ENCODE measurements at regions not wholly inside any gene's neighbourhood (a gene's known extent, or its start where the extent isn't known, plus 50 kb on each side); places are given as distances from the start of the nearest gene placed in this dataset.

GRCh38 chr20:11714886-11715285, 202.8 kb upstream of the BTBD3 start:
- no peak overlapping the region for H2BK20ac ChIP-seq (ENCODE audit: low read length)
- H3K27me3 ChIP-seq (replicated peaks in 1 of 4; ENCODE audit: control insufficient read depth in 3 of 4, extremely low read depth in 1 of 4, insufficient read depth in 3 of 4, low read length in 3 of 4): no peaks in the 10 kb centered on the region
- H3K4me1 ChIP-seq (replicated peaks in 1 of 4; ENCODE audit: control insufficient read depth in 3 of 4, insufficient read depth in 4 of 4, low read length in 3 of 4): peaks cover 0 to 21% (median 9%) of the 10 kb centered on the region in 4 experiments; a peak in 4 of 7 replicates
- no peak overlapping the region for H3K18ac ChIP-seq (ENCODE audit: extremely low read depth, low read length)
- WGBS, 2 experiments (ENCODE audit: extremely low coverage in 1 of 2, insufficient coverage in 1 of 2, insufficient read length in 1 of 2, insufficient replicate concordance in 2 of 2, low coverage in 1 of 2, low lambda C conversion rate in 2 of 2, missing lambda C conversion rate in 1 of 2): 95% methylated on average over 2 of the region's 2 CpGs; no CpG with 5 or more reads in 1 of the 2 experiments
- peak in 1 of 2 experiments; percentile 23; a peak in 1 of 3 replicates for TF ChIP-seq EP300 (IDR thresholded peaks at IDR 0.05; ENCODE audit: borderline replicate concordance in 1 of 2, low read depth in 2 of 2, low read length in 2 of 2)
- no peak for TF ChIP-seq CTBP2 (IDR thresholded peaks at IDR 0.05; ENCODE audit: borderline replicate concordance, insufficient read depth, insufficient read length, low read length)
- no peak for TF ChIP-seq GTF2F1 (IDR thresholded peaks at IDR 0.05; ENCODE audit: borderline replicate concordance, low read depth, low read length)
- TF ChIP-seq BRCA1 (IDR thresholded peaks at IDR 0.05; ENCODE audit: low read depth, low read length): no peak
- no peak for TF ChIP-seq TEAD4 (IDR thresholded peaks at IDR 0.05; ENCODE audit: low read depth, low read length)
- no peak for TF ChIP-seq HDAC6 (IDR thresholded peaks at IDR 0.05; ENCODE audit: low read depth, low read length)
- no peak overlapping the region for H2BK15ac ChIP-seq (ENCODE audit: low read length)
- H4K20me1 ChIP-seq (replicated peaks in 1 of 2; ENCODE audit: control insufficient read depth in 1 of 2, insufficient read depth in 2 of 2, low read length in 2 of 2): no peaks in the 10 kb centered on the region
- no peak overlapping the region for H3K23ac ChIP-seq (ENCODE audit: insufficient read length)
- H3K4me2 ChIP-seq (ENCODE audit: insufficient read depth in 1 of 2, low read depth in 2 of 2, low read length in 2 of 2): no peak overlapping the region
- no peak overlapping the region for H3K4ac ChIP-seq (replicated peaks; ENCODE audit: insufficient read length, low read depth, low read length)
- CTCF ChIA-PET (ENCODE audit: partially characterized antibody): interaction anchor here (0.5 to 3.9 kb wide), 3 partner anchors 10 to 118 kb away, joined by 3 to 19 read pairs (median 3); no protein-coding TSS in a partner anchor
- H3K27ac ChIP-seq (ENCODE audit: low read depth, low read length): no peak overlapping the region
- no peaks in the 10 kb centered on the region for H3K9me3 ChIP-seq (ENCODE audit: insufficient read depth in 2 of 2, low read depth in 1 of 2, low read length in 1 of 2)
- H3K14ac ChIP-seq (ENCODE audit: insufficient read length): no peak overlapping the region
- no peaks in the 10 kb centered on the region for H3K36me3 ChIP-seq (ENCODE audit: control insufficient read depth in 2 of 4, insufficient read depth in 4 of 4, low read length in 3 of 4)
- H2BK5ac ChIP-seq (ENCODE audit: low read depth, low read length): no peak overlapping the region
- H3K56ac ChIP-seq (replicated peaks; ENCODE audit: insufficient read length, low read depth, low read length): no peak overlapping the region
- no peaks in the 10 kb centered on the region for H3K23me2 ChIP-seq (ENCODE audit: low read depth, low read length)
- no peak for FAIRE-seq
- H3K79me2 ChIP-seq (ENCODE audit: control insufficient read depth in 1 of 2, insufficient read depth in 2 of 2, low read length in 2 of 2): no peaks in the 10 kb centered on the region
- H2BK120ac ChIP-seq (replicated peaks; ENCODE audit: low read depth, low read length): no peak overlapping the region
- POLR2A ChIA-PET (ENCODE audit: partially characterized antibody): no interaction called here
- DNase-seq (ENCODE audit: low read depth in 1 of 2, low spot score in 2 of 2): no peak
- H3K9ac ChIP-seq (replicated peaks in 1 of 4; ENCODE audit: extremely low read depth in 1 of 4, low read depth in 3 of 4, low read length in 3 of 4): no peak overlapping the region
- no peak overlapping the region for H2BK12ac ChIP-seq (ENCODE audit: low read depth, low read length)
- H4K5ac ChIP-seq (ENCODE audit: insufficient read length, low read depth, low read length): no peak overlapping the region
- no peak overlapping the region for H3K4me3 ChIP-seq (ENCODE audit: extremely low read depth in 1 of 4, insufficient read depth in 2 of 4, low read depth in 3 of 4, low read length in 4 of 4)
- no peak overlapping the region for H2AFZ ChIP-seq (ENCODE audit: low read length)
- H4K91ac ChIP-seq (replicated peaks; ENCODE audit: insufficient read length, low read length): no peak overlapping the region
- no peak overlapping the region for H4K8ac ChIP-seq (ENCODE audit: extremely low read depth, insufficient read depth, low read length)
- no peak overlapping the region for H2AK5ac ChIP-seq (ENCODE audit: low read depth, low read length)
- H3K79me1 ChIP-seq (ENCODE audit: low read depth, low read length): no peaks in the 10 kb centered on the region

Measured in H1 (cell line).